ENCODE measurements at regions not wholly inside any gene's neighbourhood (a gene's known extent, or its start where the extent isn't known, plus 50 kb on each side); places are given as distances from the start of the nearest gene placed in this dataset.
"Not testable (repeated sequence)": the region's sequence is repeated elsewhere in the genome, so short reads cannot be mapped to it uniquely, and the experiment has no call there.

DNA sequence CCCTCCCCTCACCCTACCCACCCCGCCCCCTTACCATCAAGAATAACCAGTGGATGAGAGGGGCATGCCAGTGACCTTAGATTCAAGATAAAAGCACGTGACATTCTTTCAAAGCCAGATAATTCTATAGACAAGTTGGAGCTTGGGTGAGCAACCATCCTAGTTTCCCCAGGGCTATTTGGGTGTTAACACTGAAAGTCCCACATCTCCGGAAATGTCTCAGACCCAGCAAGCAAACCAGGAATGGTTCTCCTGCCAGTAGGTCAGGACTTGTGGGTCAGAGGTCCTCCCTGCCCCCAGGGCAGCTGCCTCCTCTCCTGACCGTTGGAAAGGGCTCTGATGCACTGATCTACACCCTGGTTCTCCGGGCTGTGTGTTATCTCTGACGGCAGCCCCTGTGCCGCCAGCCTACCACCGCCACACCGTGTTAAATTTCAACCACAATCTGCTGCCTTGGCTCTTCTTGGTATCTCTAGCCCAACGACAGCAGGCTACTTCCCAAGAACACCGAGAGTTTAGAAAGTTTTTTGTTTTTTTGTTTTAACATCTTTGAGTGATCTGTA is 287.0 kb downstream of the BCL2L11 start:
- POLR2A ChIA-PET; H3K36me3 Mint-ChIP-seq; ATAC-seq (ENCODE audit: low read depth); H3K4me1 Mint-ChIP-seq; H3K27me3 Mint-ChIP-seq; DNase-seq; H3K4me3 Mint-ChIP-seq; H3K27ac Mint-ChIP-seq; H3K9me3 Mint-ChIP-seq: not testable (repeated sequence)

DNA sequence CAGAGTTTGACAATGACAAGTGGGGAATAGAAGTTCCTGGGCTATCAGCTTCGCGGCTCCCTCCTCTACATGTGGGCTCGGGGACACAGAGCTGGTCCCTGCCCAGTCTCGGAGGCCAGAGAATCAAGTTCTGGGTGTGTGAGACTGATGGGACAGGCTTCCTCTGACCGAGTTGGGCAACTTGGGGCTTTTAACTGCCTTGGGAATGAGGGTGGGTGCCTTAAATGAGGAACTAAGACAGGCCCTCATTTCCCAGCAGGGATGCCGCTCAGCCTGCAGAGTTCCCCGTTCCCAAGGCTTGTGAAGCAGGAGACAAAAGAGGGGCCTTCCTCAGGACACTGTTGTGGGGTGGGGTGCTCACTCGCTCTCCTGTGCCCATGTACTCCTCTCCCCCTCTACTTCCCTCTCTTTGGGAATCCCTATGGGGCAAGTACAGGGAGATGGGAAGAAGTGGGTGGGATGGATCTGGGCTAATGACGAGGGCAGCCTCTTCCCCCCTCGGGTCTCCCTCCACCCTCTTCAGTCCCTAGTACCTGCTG is 290.2 kb downstream of the BCL2L11 start:
- H3K27ac Mint-ChIP-seq; DNase-seq; H3K4me1 Mint-ChIP-seq; H3K27me3 Mint-ChIP-seq; ATAC-seq (ENCODE audit: low read depth); H3K4me3 Mint-ChIP-seq; H3K9me3 Mint-ChIP-seq; POLR2A ChIA-PET; H3K36me3 Mint-ChIP-seq: not testable (repeated sequence)

- H3K4me1 Mint-ChIP-seq, H3K27me3 Mint-ChIP-seq, H3K9me3 Mint-ChIP-seq, H3K27ac Mint-ChIP-seq, H3K4me3 Mint-ChIP-seq, H3K36me3 Mint-ChIP-seq, DNase-seq, POLR2A ChIA-PET: not testable (repeated sequence)
- peak; percentile 71 for ATAC-seq (ENCODE audit: low read depth)
These were observed 291.4 kb downstream of the BCL2L11 start for GRCh38 chr2:111411867-111412681.

DNA sequence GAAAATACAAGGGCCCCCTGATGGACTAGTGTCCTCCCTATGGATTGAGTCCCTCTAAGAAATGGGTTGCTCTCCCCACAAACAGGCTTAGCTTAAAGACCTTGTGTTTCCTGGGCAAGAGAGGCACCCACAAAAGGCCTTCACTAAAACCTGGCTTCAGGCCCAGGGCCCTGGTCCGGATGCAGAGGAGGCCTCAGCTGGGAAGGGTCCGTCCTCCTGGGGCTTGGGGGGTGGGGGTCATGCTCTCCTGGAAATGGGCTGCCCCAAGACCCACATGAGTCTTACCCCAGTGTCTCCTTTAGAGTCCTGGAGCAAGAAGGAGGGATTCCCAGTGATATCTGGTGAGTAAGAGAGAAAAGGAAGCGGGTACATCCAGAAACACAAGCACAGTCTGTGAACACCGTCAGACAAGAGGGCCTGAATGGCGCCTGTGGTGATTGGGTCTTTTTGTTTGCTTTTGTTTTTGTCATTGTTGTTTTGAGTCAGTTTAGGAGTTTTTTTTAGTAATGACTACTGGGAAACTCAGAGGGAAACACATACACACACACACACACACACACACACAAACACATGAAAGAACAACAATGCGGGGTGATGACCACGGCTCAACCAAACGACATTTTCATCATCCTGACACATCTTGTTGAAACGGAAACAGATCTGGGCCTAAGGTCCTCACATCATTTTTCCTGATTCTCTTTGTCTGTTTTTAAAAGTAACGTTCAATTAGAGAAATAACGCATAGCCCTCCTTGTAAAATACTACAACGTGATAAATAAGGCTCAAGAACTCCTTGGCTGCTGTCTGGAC is 292.3 kb downstream of the BCL2L11 start:
- H3K4me1 Mint-ChIP-seq; H3K4me3 Mint-ChIP-seq; DNase-seq; H3K9me3 Mint-ChIP-seq; H3K27me3 Mint-ChIP-seq; ATAC-seq (ENCODE audit: low read depth); POLR2A ChIA-PET; H3K36me3 Mint-ChIP-seq; H3K27ac Mint-ChIP-seq: not testable (repeated sequence)

GRCh38 chr2:111413950-111414349 is 293.2 kb downstream of the BCL2L11 start:
- DNase-seq; H3K4me1 Mint-ChIP-seq; POLR2A ChIA-PET; H3K9me3 Mint-ChIP-seq; H3K4me3 Mint-ChIP-seq; H3K36me3 Mint-ChIP-seq; ATAC-seq (ENCODE audit: low read depth); H3K27me3 Mint-ChIP-seq; H3K27ac Mint-ChIP-seq: not testable (repeated sequence)

DNA sequence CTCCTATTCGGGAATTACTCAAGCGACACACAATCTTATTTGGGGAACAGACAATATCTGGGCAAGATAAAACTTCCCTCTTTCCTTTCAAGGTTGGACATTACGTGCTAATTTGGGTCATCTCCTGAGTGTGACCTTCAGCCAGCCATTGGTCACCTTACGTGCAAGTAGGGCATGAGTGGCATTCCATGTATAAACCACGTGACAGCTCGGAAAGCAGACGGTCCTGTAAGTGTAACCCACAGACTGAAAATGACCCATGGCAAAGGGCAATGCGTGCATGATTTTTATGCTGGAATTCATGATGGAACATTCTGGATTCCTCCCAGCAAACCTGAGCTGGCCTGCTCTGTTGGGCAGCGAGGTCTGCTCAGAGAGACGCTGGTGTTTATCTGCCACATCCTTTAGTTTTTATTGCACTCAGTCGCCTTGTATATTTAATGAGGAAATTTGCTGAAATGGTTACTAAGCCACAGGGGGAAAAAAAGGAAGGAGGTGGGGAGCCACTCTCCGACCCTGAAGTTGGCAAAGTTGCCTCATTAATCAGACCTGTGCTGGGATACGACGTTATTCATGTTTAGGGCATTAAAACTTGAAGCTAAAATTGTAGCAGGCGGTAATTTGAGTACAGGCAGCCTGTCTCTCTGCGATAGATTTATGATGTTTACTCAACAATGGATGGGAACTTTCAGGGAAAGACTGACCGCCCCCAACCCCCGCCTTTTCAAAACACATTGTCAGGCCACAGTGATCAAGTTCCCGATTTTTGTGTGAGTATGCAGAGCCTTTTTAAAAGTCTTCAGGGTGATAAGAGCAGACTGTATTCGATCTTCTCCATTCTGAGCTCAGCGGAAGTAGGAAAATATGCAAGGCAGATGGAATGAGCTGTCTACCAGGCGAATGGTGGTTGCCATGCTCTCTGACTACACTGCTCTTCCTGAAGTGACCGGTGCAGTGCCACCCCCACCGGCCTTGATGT is 295.3 kb downstream of the BCL2L11 start:
- H3K4me3 Mint-ChIP-seq; H3K4me1 Mint-ChIP-seq; H3K27ac Mint-ChIP-seq; POLR2A ChIA-PET; ATAC-seq (ENCODE audit: low read depth); H3K27me3 Mint-ChIP-seq; H3K36me3 Mint-ChIP-seq; H3K9me3 Mint-ChIP-seq; DNase-seq: not testable (repeated sequence)

DNA sequence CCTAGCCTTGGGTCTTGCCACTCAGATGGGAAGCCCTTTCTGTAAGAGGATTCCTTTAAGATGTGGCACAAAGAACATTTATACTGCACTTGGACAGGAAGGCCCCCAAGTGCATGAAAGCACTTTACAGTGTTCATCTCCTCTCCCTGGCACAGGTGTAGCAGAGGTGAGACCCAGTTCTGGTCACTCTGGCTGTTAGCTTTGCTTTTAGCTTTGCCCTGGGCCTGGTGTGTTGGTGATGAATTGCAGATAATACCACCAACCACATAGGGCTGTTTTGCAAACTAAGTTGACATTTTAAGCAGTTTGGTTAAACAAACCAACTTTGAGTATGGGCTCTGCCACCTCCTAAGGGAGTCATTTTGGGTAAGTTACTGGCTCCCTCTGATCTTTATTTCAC is 296.3 kb downstream of the BCL2L11 start:
- H3K36me3 Mint-ChIP-seq; H3K4me3 Mint-ChIP-seq; H3K9me3 Mint-ChIP-seq; DNase-seq; ATAC-seq (ENCODE audit: low read depth); POLR2A ChIA-PET; H3K27ac Mint-ChIP-seq; H3K4me1 Mint-ChIP-seq; H3K27me3 Mint-ChIP-seq: not testable (repeated sequence)

- H3K9me3 Mint-ChIP-seq; H3K4me3 Mint-ChIP-seq; H3K4me1 Mint-ChIP-seq; H3K27ac Mint-ChIP-seq; H3K27me3 Mint-ChIP-seq; DNase-seq; ATAC-seq (ENCODE audit: low read depth); POLR2A ChIA-PET; H3K36me3 Mint-ChIP-seq: not testable (repeated sequence)
These were observed 297.6 kb downstream of the BCL2L11 start for GRCh38 chr2:111418091-111418875.

GRCh38 chr2:111420074-111420473 is 299.4 kb downstream of the BCL2L11 start:
- POLR2A ChIA-PET; H3K4me1 Mint-ChIP-seq; DNase-seq; H3K36me3 Mint-ChIP-seq; H3K27me3 Mint-ChIP-seq; H3K27ac Mint-ChIP-seq; H3K4me3 Mint-ChIP-seq; H3K9me3 Mint-ChIP-seq; ATAC-seq (ENCODE audit: low read depth): not testable (repeated sequence)

DNA sequence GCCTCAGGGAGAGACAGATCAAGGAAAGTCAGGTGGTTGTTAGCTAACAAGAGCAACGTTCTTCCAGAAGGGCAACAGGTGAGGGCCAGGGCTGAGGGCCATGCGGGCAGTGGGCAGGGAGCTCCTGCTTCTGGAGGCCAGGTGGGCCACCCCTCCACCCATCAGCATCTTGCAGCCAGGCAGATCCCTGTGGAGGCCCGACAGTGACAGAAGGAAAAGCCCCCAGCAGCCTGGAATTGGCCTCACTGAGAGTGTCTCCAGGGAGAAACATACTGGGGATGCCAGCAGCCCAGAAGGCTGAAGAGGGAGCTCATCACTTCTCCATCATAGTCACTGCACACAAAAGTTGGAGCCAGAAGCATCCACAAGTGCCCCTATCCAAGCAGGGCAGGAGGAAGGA is 300.1 kb downstream of the BCL2L11 start:
- H3K36me3 Mint-ChIP-seq; POLR2A ChIA-PET; DNase-seq; ATAC-seq (ENCODE audit: low read depth); H3K27me3 Mint-ChIP-seq; H3K4me3 Mint-ChIP-seq; H3K9me3 Mint-ChIP-seq; H3K4me1 Mint-ChIP-seq: not testable (repeated sequence)
- peak overlapping the region; percentile 36 for H3K27ac Mint-ChIP-seq

GRCh38 chr2:111421949-111422348 is 301.2 kb downstream of the BCL2L11 start:
- not testable (repeated sequence) for H3K9me3 Mint-ChIP-seq

GRCh38 chr2:111422562-111422961 is 301.8 kb downstream of the BCL2L11 start:
- POLR2A ChIA-PET; H3K27ac Mint-ChIP-seq; ATAC-seq (ENCODE audit: low read depth); DNase-seq; H3K9me3 Mint-ChIP-seq; H3K36me3 Mint-ChIP-seq; H3K27me3 Mint-ChIP-seq; H3K4me3 Mint-ChIP-seq: not testable (repeated sequence)
- H3K4me1 Mint-ChIP-seq: peaks cover 16% of the 10 kb centered on the region

More at GRCh38 chr2:111421949-111422348, 301.2 kb downstream of the BCL2L11 start:
- ATAC-seq (ENCODE audit: low read depth); DNase-seq; POLR2A ChIA-PET; H3K4me3 Mint-ChIP-seq; H3K27me3 Mint-ChIP-seq; H3K36me3 Mint-ChIP-seq: not testable (repeated sequence)
- Mint-ChIP-seq H3K4me1 (peaks cover 14% of the 10 kb centered on the region), H3K27ac (peak overlapping the region; percentile 19)

All from activated naive CD8-positive, alpha-beta T cell treated with anti-CD3 and anti-CD28 coated beads, Interleukin-2, amount 10 ng/mL, durations not matched to agents 7 days and 5 days (primary cell).